ENCODE measurements at regions not wholly inside any gene's neighbourhood (a gene's known extent, or its start where the extent isn't known, plus 50 kb on each side); places are given as distances from the start of the nearest gene placed in this dataset.

DNA sequence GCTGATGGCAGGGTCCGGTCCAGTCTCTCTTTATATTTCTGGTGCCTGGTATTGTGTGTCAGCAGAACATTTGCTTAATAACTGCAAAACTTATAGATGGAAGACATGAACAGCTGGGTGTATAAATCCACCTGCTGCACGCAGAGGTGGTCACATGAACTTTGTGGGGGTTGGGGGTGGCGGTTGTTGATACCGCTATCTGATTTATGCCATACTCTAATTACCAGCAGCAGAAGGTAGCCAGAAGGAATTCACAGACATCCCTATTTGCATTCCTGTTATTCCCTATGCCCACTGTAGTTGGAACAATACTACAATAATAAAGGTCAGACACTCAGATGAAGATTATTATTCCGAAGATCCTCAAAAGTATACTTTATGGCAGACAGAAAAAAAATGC, 121.6 kb upstream of the PUDP start:
- H3K4me1 ChIP-seq (ENCODE audit: insufficient read depth, low read length) = no peaks in the 10 kb centered on the region
- no peak overlapping the region for H3K4me3 ChIP-seq (ENCODE audit: low read length)
- no peaks in the 10 kb centered on the region for H3K9me3 ChIP-seq (ENCODE audit: low read length)
- H3K27me3 ChIP-seq (ENCODE audit: insufficient read depth, low read length) = no peaks in the 10 kb centered on the region
- no peaks in the 10 kb centered on the region for H3K36me3 ChIP-seq (ENCODE audit: insufficient read depth, low read length)
- no peak overlapping the region for H2AFZ ChIP-seq (ENCODE audit: low read depth, low read length)

- Histone ChIP-seq H3K4me3 (ENCODE audit: low read length) (no peak overlapping the region), H2AFZ (ENCODE audit: low read depth, low read length) (no peak overlapping the region), H3K36me3 (ENCODE audit: insufficient read depth, low read length) (no peaks in the 10 kb centered on the region), H3K9me3 (ENCODE audit: low read length) (no peaks in the 10 kb centered on the region), H3K4me1 (ENCODE audit: insufficient read depth, low read length) (no peaks in the 10 kb centered on the region), H3K27me3 (ENCODE audit: insufficient read depth, low read length) (no peaks in the 10 kb centered on the region)
Measured at GRCh38 chrX:7266288-7266687, 118.3 kb upstream of the PUDP start.

DNA sequence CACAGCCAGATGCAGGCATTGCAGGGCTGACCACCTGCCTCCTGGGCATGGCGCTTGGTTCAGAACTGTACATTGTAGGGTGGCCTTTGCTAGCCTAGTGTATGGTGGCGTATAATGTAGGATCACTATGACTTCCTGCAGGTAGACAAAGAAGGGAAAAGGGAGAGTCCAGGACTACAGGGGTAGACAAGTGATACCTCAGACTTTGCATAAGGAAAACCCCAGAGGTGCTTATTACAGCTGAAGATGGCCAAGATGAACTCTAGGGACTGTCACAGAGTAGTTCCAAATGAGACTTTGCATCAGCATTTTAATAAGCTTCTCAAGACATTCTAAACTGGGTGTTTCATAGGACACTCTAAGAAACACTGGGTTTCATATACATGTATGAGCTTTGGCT, 116.4 kb upstream of the PUDP start:
- Histone ChIP-seq H3K4me3 (ENCODE audit: low read length) (no peak overlapping the region), H3K9me3 (ENCODE audit: low read length) (no peaks in the 10 kb centered on the region), H3K27me3 (ENCODE audit: insufficient read depth, low read length) (no peaks in the 10 kb centered on the region), H3K4me1 (ENCODE audit: insufficient read depth, low read length) (no peaks in the 10 kb centered on the region), H2AFZ (ENCODE audit: low read depth, low read length) (no peak overlapping the region), H3K36me3 (ENCODE audit: insufficient read depth, low read length) (no peaks in the 10 kb centered on the region)

DNA sequence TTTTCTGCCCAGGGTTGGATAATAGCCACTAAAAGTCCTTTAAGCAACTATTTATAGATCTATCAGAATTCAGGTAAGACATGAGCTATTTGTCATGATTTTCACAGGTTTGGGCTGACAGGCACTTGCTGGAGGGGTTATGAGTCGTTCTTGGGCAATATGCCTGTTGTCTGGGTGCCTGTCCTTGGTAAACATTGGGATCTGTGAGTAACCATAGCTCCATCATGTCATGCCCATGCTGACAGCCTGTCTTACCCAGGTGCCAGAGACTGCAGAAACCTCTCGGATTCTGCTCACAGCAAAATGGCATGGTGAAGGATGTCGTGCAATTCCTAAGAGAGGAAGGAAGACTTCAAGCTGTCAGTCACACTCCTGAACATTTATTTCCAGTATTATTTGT, 116.0 kb upstream of the PUDP start:
- Histone ChIP-seq H3K9me3 (ENCODE audit: low read length) (no peaks in the 10 kb centered on the region), H3K4me3 (ENCODE audit: low read length) (no peak overlapping the region), H2AFZ (ENCODE audit: low read depth, low read length) (no peak overlapping the region), H3K4me1 (ENCODE audit: insufficient read depth, low read length) (no peaks in the 10 kb centered on the region), H3K27me3 (ENCODE audit: insufficient read depth, low read length) (no peaks in the 10 kb centered on the region), H3K36me3 (ENCODE audit: insufficient read depth, low read length) (no peaks in the 10 kb centered on the region)

GRCh38 chrX:7263330-7263729, 115.4 kb upstream of the PUDP start:
- Histone ChIP-seq H3K9me3 (ENCODE audit: low read length) (no peaks in the 10 kb centered on the region), H3K4me1 (ENCODE audit: insufficient read depth, low read length) (no peaks in the 10 kb centered on the region), H2AFZ (ENCODE audit: low read depth, low read length) (no peak overlapping the region), H3K27me3 (ENCODE audit: insufficient read depth, low read length) (no peaks in the 10 kb centered on the region), H3K4me3 (ENCODE audit: low read length) (no peak overlapping the region), H3K36me3 (ENCODE audit: insufficient read depth, low read length) (no peaks in the 10 kb centered on the region)

GRCh38 chrX:7262551-7262950, 114.6 kb upstream of the PUDP start:
- H3K9me3 ChIP-seq (ENCODE audit: low read length) = no peaks in the 10 kb centered on the region
- no peaks in the 10 kb centered on the region for H3K36me3 ChIP-seq (ENCODE audit: insufficient read depth, low read length)
- no peaks in the 10 kb centered on the region for H3K27me3 ChIP-seq (ENCODE audit: insufficient read depth, low read length)
- no peaks in the 10 kb centered on the region for H3K4me1 ChIP-seq (ENCODE audit: insufficient read depth, low read length)
- H2AFZ ChIP-seq (ENCODE audit: low read depth, low read length) = no peak overlapping the region
- no peak overlapping the region for H3K4me3 ChIP-seq (ENCODE audit: low read length)

GRCh38 chrX:7261672-7262332, 113.8 kb upstream of the PUDP start:
- Histone ChIP-seq H3K4me3 (ENCODE audit: low read length) (no peak overlapping the region), H3K36me3 (ENCODE audit: insufficient read depth, low read length) (no peaks in the 10 kb centered on the region), H3K9me3 (ENCODE audit: low read length) (no peaks in the 10 kb centered on the region), H3K4me1 (ENCODE audit: insufficient read depth, low read length) (no peaks in the 10 kb centered on the region), H2AFZ (ENCODE audit: low read depth, low read length) (no peak overlapping the region), H3K27me3 (ENCODE audit: insufficient read depth, low read length) (no peaks in the 10 kb centered on the region)

DNA sequence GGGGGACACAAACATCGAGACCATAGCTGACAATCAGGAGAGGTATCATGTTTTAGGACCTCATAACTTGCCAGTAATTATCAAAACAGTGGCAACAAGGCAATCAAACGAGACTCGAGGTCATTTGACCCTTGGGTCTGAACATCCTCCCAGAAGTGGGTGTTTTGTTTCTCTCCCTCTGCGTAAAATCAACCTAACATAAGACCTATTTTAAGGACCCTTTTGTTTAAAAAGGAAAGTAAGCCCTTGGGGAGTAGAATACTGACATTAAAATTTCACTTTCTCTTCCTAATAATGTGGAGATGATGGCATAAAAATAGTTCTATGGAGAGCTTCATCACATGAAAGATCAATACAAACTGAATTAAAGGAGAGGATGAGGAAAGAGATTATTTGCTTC, 106.2 kb upstream of the PUDP start:
- Histone ChIP-seq H3K36me3 (ENCODE audit: insufficient read depth, low read length) (no peaks in the 10 kb centered on the region), H3K9me3 (ENCODE audit: low read length) (no peaks in the 10 kb centered on the region), H3K27me3 (ENCODE audit: insufficient read depth, low read length) (no peaks in the 10 kb centered on the region), H2AFZ (ENCODE audit: low read depth, low read length) (no peak overlapping the region), H3K4me3 (ENCODE audit: low read length) (no peak overlapping the region), H3K4me1 (ENCODE audit: insufficient read depth, low read length) (no peaks in the 10 kb centered on the region)

- no peaks in the 10 kb centered on the region for H3K36me3 ChIP-seq (ENCODE audit: insufficient read depth, low read length)
- no peaks in the 10 kb centered on the region for H3K9me3 ChIP-seq (ENCODE audit: low read length)
- no peak overlapping the region for H3K4me3 ChIP-seq (ENCODE audit: low read length)
- no peaks in the 10 kb centered on the region for H3K27me3 ChIP-seq (ENCODE audit: insufficient read depth, low read length)
- no peak overlapping the region for H2AFZ ChIP-seq (ENCODE audit: low read depth, low read length)
- no peaks in the 10 kb centered on the region for H3K4me1 ChIP-seq (ENCODE audit: insufficient read depth, low read length)
Measured at GRCh38 chrX:7253565-7253964, 105.6 kb upstream of the PUDP start.

GRCh38 chrX:7252013-7252610, 104.2 kb upstream of the PUDP start:
- no peaks in the 10 kb centered on the region for H3K4me1 ChIP-seq (ENCODE audit: insufficient read depth, low read length)
- H2AFZ ChIP-seq (ENCODE audit: low read depth, low read length) = no peak overlapping the region
- no peaks in the 10 kb centered on the region for H3K9me3 ChIP-seq (ENCODE audit: low read length)
- H3K27me3 ChIP-seq (ENCODE audit: insufficient read depth, low read length) = no peaks in the 10 kb centered on the region
- H3K4me3 ChIP-seq (ENCODE audit: low read length) = no peak overlapping the region
- no peaks in the 10 kb centered on the region for H3K36me3 ChIP-seq (ENCODE audit: insufficient read depth, low read length)

GRCh38 chrX:7247346-7247745, 99.4 kb upstream of the PUDP start:
- no peaks in the 10 kb centered on the region for H3K9me3 ChIP-seq (ENCODE audit: low read length)
- no peaks in the 10 kb centered on the region for H3K27me3 ChIP-seq (ENCODE audit: insufficient read depth, low read length)
- H3K4me3 ChIP-seq (ENCODE audit: low read length) = no peak overlapping the region
- no peak overlapping the region for H2AFZ ChIP-seq (ENCODE audit: low read depth, low read length)
- H3K36me3 ChIP-seq (ENCODE audit: insufficient read depth, low read length) = no peaks in the 10 kb centered on the region
- no peaks in the 10 kb centered on the region for H3K4me1 ChIP-seq (ENCODE audit: insufficient read depth, low read length)

GRCh38 chrX:7244405-7244804, 96.5 kb upstream of the PUDP start:
- Histone ChIP-seq H3K4me3 (ENCODE audit: low read length) (no peak overlapping the region), H3K27me3 (ENCODE audit: insufficient read depth, low read length) (no peaks in the 10 kb centered on the region)

GRCh38 chrX:7242613-7243012, 94.7 kb upstream of the PUDP start:
- Histone ChIP-seq H3K4me3 (ENCODE audit: low read length) (no peak overlapping the region), H3K9me3 (ENCODE audit: low read length) (no peaks in the 10 kb centered on the region), H3K4me1 (ENCODE audit: insufficient read depth, low read length) (no peaks in the 10 kb centered on the region), H3K27me3 (ENCODE audit: insufficient read depth, low read length) (no peaks in the 10 kb centered on the region), H2AFZ (ENCODE audit: low read depth, low read length) (no peak overlapping the region), H3K36me3 (ENCODE audit: insufficient read depth, low read length) (no peaks in the 10 kb centered on the region)

More at GRCh38 chrX:7244405-7244804, 96.5 kb upstream of the PUDP start:
- Histone ChIP-seq H3K36me3 (ENCODE audit: insufficient read depth, low read length) (no peaks in the 10 kb centered on the region), H3K4me1 (ENCODE audit: insufficient read depth, low read length) (no peaks in the 10 kb centered on the region), H2AFZ (ENCODE audit: low read depth, low read length) (no peak overlapping the region), H3K9me3 (ENCODE audit: low read length) (no peaks in the 10 kb centered on the region)

DNA sequence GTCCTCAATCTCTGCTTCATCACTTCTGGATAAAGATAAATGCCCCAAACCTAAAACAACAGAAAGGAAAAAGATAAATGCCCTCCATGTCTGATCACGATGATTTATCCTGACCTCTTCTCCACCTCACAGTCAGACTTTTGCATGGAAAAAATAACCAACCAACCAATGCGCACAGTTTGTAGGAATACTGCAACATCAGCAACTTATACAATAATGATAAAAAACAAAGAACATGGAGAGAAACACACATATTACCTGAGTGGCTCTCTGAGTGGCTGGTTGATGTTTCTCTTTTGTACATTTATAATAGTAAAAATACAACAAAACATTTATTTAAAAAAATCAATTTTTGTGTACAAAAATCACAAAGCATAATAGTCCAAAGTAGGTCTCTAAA, 93.0 kb upstream of the PUDP start:
- Histone ChIP-seq H2AFZ (ENCODE audit: low read depth, low read length) (no peak overlapping the region), H3K27me3 (ENCODE audit: insufficient read depth, low read length) (no peaks in the 10 kb centered on the region), H3K36me3 (ENCODE audit: insufficient read depth, low read length) (no peaks in the 10 kb centered on the region), H3K4me1 (ENCODE audit: insufficient read depth, low read length) (no peaks in the 10 kb centered on the region), H3K9me3 (ENCODE audit: low read length) (no peaks in the 10 kb centered on the region), H3K4me3 (ENCODE audit: low read length) (no peak overlapping the region)

Measured in neuron (in vitro differentiated cells).